H9 (cell line): ENCODE measurements at regions not wholly inside any gene's neighbourhood (a gene's known extent, or its start where the extent isn't known, plus 50 kb on each side); places are given as distances from the start of the nearest gene placed in this dataset.
"Not testable (repeated sequence)": the region's sequence is repeated elsewhere in the genome, so short reads cannot be mapped to it uniquely, and the experiment has no call there.

ENCODE experiments used
- DNase-seq: peaks from one replicate; pipeline ENCODE4 v3.0.0-alpha.2; 2017
- H2AFZ ChIP-seq: one replicate; pipeline ENCODE4 v1.6.1; 2013; ENCODE audit warnings: mild to moderate bottlenecking, low read length, control low read depth, moderate library complexity
- H2AK5ac ChIP-seq: 2 replicates; pipeline ENCODE4 v1.6.1; 2013; ENCODE audit warnings: low read length, control low read depth, mixed read lengths; ENCODE audit not compliant: insufficient read length
- H2BK120ac ChIP-seq: one replicate; pipeline ENCODE4 v1.6.1; 2013; ENCODE audit warnings: low read depth, mild to moderate bottlenecking, low read length, control low read depth, inconsistent platforms; ENCODE audit not compliant: poor library complexity, severe bottlenecking
- H2BK12ac ChIP-seq: 2 replicates; pipeline ENCODE4 v1.6.1; 2013; ENCODE audit warnings: low read length, control low read depth, mixed read lengths, low read depth; ENCODE audit not compliant: insufficient read length
- H2BK15ac ChIP-seq: 2 replicates; pipeline ENCODE4 v1.6.1; 2013; ENCODE audit warnings: low read depth, low read length, control low read depth
- H2BK20ac ChIP-seq: one replicate; pipeline ENCODE4 v1.6.1; 2013; ENCODE audit warnings: low read depth, mild to moderate bottlenecking, low read length, control low read depth, inconsistent platforms; ENCODE audit not compliant: poor library complexity, severe bottlenecking
- H2BK5ac ChIP-seq: 2 replicates; pipeline ENCODE4 v1.6.1; 2013; ENCODE audit warnings: low read length, control low read depth, mixed read lengths; ENCODE audit not compliant: insufficient read length
- H3K14ac ChIP-seq: 2 replicates; pipeline ENCODE4 v1.6.1; 2013; ENCODE audit warnings: low read length, control low read depth; ENCODE audit not compliant: insufficient read depth
- H3K18ac ChIP-seq: 2 replicates; pipeline ENCODE4 v1.6.1; 2013; ENCODE audit warnings: low read depth, mild to moderate bottlenecking, mixed read lengths, low read length, control low read depth; ENCODE audit not compliant: insufficient read length
- H3K23ac ChIP-seq: 2 replicates; pipeline ENCODE4 v1.6.1; 2013; ENCODE audit warnings: low read length, control low read depth, mixed read lengths, low read depth; ENCODE audit not compliant: insufficient read length
- H3K23me2 ChIP-seq: 2 replicates; pipeline ENCODE4 v1.6.1; 2013; ENCODE audit warnings: low read depth, mild to moderate bottlenecking, mixed read lengths, low read length, control low read depth; ENCODE audit not compliant: insufficient read length, poor library complexity, severe bottlenecking
- H3K27ac ChIP-seq: 2 replicates; pipeline ENCODE4 v1.5.1; 2013; ENCODE audit warnings: low read length, control low read depth, mixed read lengths, low read depth; ENCODE audit not compliant: insufficient read length
- H3K27me3 ChIP-seq: 2 replicates; pipeline ENCODE4 v1.6.1; 2013; ENCODE audit warnings: low read length, control low read depth, inconsistent platforms; ENCODE audit not compliant: insufficient read depth
- H3K4ac ChIP-seq: 2 replicates; pipeline ENCODE4 v1.6.1; 2013; ENCODE audit warnings: low read depth, mild to moderate bottlenecking, control low read depth, inconsistent platforms, low read length, moderate library complexity
- H3K4me1 ChIP-seq: 2 replicates; pipeline ENCODE4 v1.6.1; 2013; ENCODE audit warnings: low read length, control low read depth, inconsistent platforms; ENCODE audit not compliant: insufficient read depth
- H3K4me2 ChIP-seq: 2 replicates; pipeline ENCODE4 v1.6.1; 2013; ENCODE audit warnings: low read length, control low read depth, mixed read lengths; ENCODE audit not compliant: insufficient read length, insufficient read depth
- H3K56ac ChIP-seq: 2 replicates; pipeline ENCODE4 v1.6.1; 2013; ENCODE audit warnings: low read depth, mild to moderate bottlenecking, mixed read lengths, low read length, control low read depth; ENCODE audit not compliant: insufficient read length
- H3K79me1 ChIP-seq: 2 replicates; pipeline ENCODE4 v1.6.1; 2013; ENCODE audit warnings: low read depth, mild to moderate bottlenecking, moderate library complexity, low read length, control low read depth, inconsistent platforms; ENCODE audit not compliant: insufficient read depth, poor library complexity, severe bottlenecking
- H3K79me2 ChIP-seq: 2 replicates; pipeline ENCODE4 v1.6.1; 2013; ENCODE audit warnings: low read length, control low read depth, inconsistent platforms; ENCODE audit not compliant: insufficient read depth
- H3K9ac ChIP-seq: 2 replicates; pipeline ENCODE4 v1.6.1; 2013; ENCODE audit warnings: low read length, control low read depth, mixed read lengths; ENCODE audit not compliant: insufficient read length; ENCODE audit errors: extremely low read depth
- H3K9me3 ChIP-seq: one replicate; pipeline ENCODE4 v1.6.1; 2013; ENCODE audit warnings: low read depth, low read length, inconsistent platforms; ENCODE audit not compliant: control insufficient read depth
- H3T11ph ChIP-seq: one replicate; pipeline ENCODE4 v1.6.1; 2013; ENCODE audit warnings: mild to moderate bottlenecking, low read length, control low read depth, inconsistent platforms
- H4K20me1 ChIP-seq: one replicate; pipeline ENCODE4 v1.6.1; 2013; ENCODE audit not compliant: control insufficient read depth, insufficient read length, insufficient read depth
- H4K5ac ChIP-seq: 2 replicates; pipeline ENCODE4 v1.6.1; 2013; ENCODE audit warnings: low read depth, mild to moderate bottlenecking, mixed read lengths, low read length, control low read depth; ENCODE audit not compliant: insufficient read length
- H4K8ac ChIP-seq: replicated peaks from 2 replicates; pipeline ENCODE4 v1.6.1; 2013; ENCODE audit warnings: low read length, control low read depth, mixed read lengths, low read depth; ENCODE audit not compliant: insufficient read length
- H4K91ac ChIP-seq: 2 replicates; pipeline ENCODE4 v1.6.1; 2013; ENCODE audit warnings: low read depth, mild to moderate bottlenecking, moderate library complexity, mixed read lengths, low read length, control low read depth; ENCODE audit not compliant: insufficient read length
- H3K27ac Mint-ChIP-seq, 3 experiments: 2 replicates in 2 of 3; 3 replicates in 1 of 3; pipeline ENCODE4 v1.8.0; 2020 to 2021; ENCODE audit warnings: mixed read lengths in 3 of 3, mild to moderate bottlenecking in 1 of 3, moderate library complexity in 1 of 3
- H3K27me3 Mint-ChIP-seq: 2 replicates; pipeline ENCODE4 v1.8.0; 2021; ENCODE audit warnings: low read depth, mild to moderate bottlenecking, moderate library complexity, mixed read lengths
- H3K36me3 Mint-ChIP-seq, 3 experiments: 2 replicates in 2 of 3; 3 replicates in 1 of 3; pipeline ENCODE4 v1.8.0; 2020 to 2021; ENCODE audit warnings: low read depth in 3 of 3, mixed read lengths in 3 of 3; ENCODE audit not compliant: insufficient read depth in 1 of 3
- H3K4me1 Mint-ChIP-seq, 2 experiments: 2 replicates each; pipeline ENCODE4 v1.8.0; 2020; ENCODE audit warnings: mixed read lengths in 2 of 2
- H3K4me3 Mint-ChIP-seq, 2 experiments: 2 replicates in 1 of 2; 3 replicates in 1 of 2; pipeline ENCODE4 v1.8.0; 2020 to 2021; ENCODE audit warnings: mild to moderate bottlenecking in 2 of 2, mixed read lengths in 2 of 2, moderate library complexity in 1 of 2
- H3K9me3 Mint-ChIP-seq, 2 experiments: 2 replicates in 1 of 2; 3 replicates in 1 of 2; pipeline ENCODE4 v1.8.0; 2020; ENCODE audit warnings: mild to moderate bottlenecking in 2 of 2, mixed read lengths in 2 of 2, moderate library complexity in 1 of 2
- CTCF ChIP-seq: fragments of 200-600 bp; sonication (generic); conservative IDR thresholded peaks from 3 replicates; pipeline ENCODE4 v1.8.0; 2021; ENCODE audit warnings: antibody characterized with exemption, mild to moderate bottlenecking
- WGBS: extraction: QIAGEN DNeasy Blood & Tissue Kit; methylation state at CpG from one replicate; pipeline ENCODE4 v1.1.7; 2013; ENCODE audit warnings: missing lambda C conversion rate, low lambda C conversion rate, mixed read lengths; ENCODE audit not compliant: insufficient read length; ENCODE audit errors: extremely low coverage; 5-methylcytosine and 5-hydroxymethylcytosine counted together

GRCh38 chr17:36848008-36848902 lies 89.0 kb upstream of the LHX1 start:
- no peak overlapping the region for H3K4ac ChIP-seq
- H3K56ac ChIP-seq = no peak overlapping the region
- H4K91ac ChIP-seq = no peak overlapping the region
- H3K9me3 ChIP-seq = no peaks in the 10 kb centered on the region
- H4K8ac ChIP-seq = no peak overlapping the region
- no peaks in the 10 kb centered on the region for H3K79me1 ChIP-seq
- no peak overlapping the region for H3K9ac ChIP-seq
- H4K20me1 ChIP-seq = no peaks in the 10 kb centered on the region
- H3K4me1 ChIP-seq = peaks cover 2% of the 10 kb centered on the region; the same call in 1 of the 2 replicates
- no peak for DNase-seq
- H3K4me2 ChIP-seq = no peak overlapping the region
- H3K14ac ChIP-seq = no peak overlapping the region
- H3K27ac Mint-ChIP-seq = no peak overlapping the region
- H3K27me3 ChIP-seq = no peaks in the 10 kb centered on the region; the same call in 1 of the 2 replicates
- no peak overlapping the region for H3K4me3 Mint-ChIP-seq
- H3K23ac ChIP-seq = no peak overlapping the region
- H2BK20ac ChIP-seq = no peak overlapping the region
- no peaks in the 10 kb centered on the region for H3K23me2 ChIP-seq
- no CpG with 5 or more reads among the region's 10 CpGs for WGBS
- H3T11ph ChIP-seq = no peak overlapping the region
- no peak overlapping the region for H3K18ac ChIP-seq
- H2AK5ac ChIP-seq = no peak overlapping the region
- H2BK120ac ChIP-seq = no peak overlapping the region
- no peak overlapping the region for H2BK12ac ChIP-seq
- H4K5ac ChIP-seq = no peak overlapping the region
- no peaks in the 10 kb centered on the region for H3K9me3 Mint-ChIP-seq
- no peak for TF ChIP-seq CTCF
- no peaks in the 10 kb centered on the region for H3K36me3 Mint-ChIP-seq
- H3K4me1 Mint-ChIP-seq = peaks cover 13 to 38% of the 10 kb centered on the region in 2 experiments
- H2AFZ ChIP-seq = no peak overlapping the region
- H3K27ac ChIP-seq = no peak overlapping the region
- H3K27me3 Mint-ChIP-seq = peaks cover 68% of the 10 kb centered on the region
- H2BK5ac ChIP-seq = no peak overlapping the region
- H3K79me2 ChIP-seq = no peaks in the 10 kb centered on the region
- no peak overlapping the region for H2BK15ac ChIP-seq

- H4K8ac ChIP-seq, H2BK20ac ChIP-seq, H3K4me3 Mint-ChIP-seq, H3K27me3 ChIP-seq, H3K27ac Mint-ChIP-seq, H3T11ph ChIP-seq, H3K9me3 Mint-ChIP-seq, H3K56ac ChIP-seq, H3K9ac ChIP-seq, H3K14ac ChIP-seq, H3K27ac ChIP-seq, H2BK5ac ChIP-seq, H3K9me3 ChIP-seq, H3K79me1 ChIP-seq, H4K5ac ChIP-seq, DNase-seq, H3K23me2 ChIP-seq, H4K20me1 ChIP-seq, H3K36me3 Mint-ChIP-seq, H3K23ac ChIP-seq, H3K79me2 ChIP-seq, H4K91ac ChIP-seq, H2AFZ ChIP-seq, H2BK120ac ChIP-seq, H2BK12ac ChIP-seq, H3K4me1 ChIP-seq, H3K18ac ChIP-seq, H2BK15ac ChIP-seq, H3K4me2 ChIP-seq, H2AK5ac ChIP-seq, H3K4ac ChIP-seq: not testable (repeated sequence)
- WGBS = no CpG with 5 or more reads among the region's 9 CpGs
- H3K4me1 Mint-ChIP-seq = peaks cover 20 to 42% of the 10 kb centered on the region in 2 experiments
- peaks cover 62% of the 10 kb centered on the region for H3K27me3 Mint-ChIP-seq
These were observed 88.3 kb upstream of the LHX1 start for GRCh38 chr17:36849020-36849419.
